ENCODE measurements at regions not wholly inside any gene's neighbourhood (a gene's known extent, or its start where the extent isn't known, plus 50 kb on each side); places are given as distances from the start of the nearest gene placed in this dataset.

DNA sequence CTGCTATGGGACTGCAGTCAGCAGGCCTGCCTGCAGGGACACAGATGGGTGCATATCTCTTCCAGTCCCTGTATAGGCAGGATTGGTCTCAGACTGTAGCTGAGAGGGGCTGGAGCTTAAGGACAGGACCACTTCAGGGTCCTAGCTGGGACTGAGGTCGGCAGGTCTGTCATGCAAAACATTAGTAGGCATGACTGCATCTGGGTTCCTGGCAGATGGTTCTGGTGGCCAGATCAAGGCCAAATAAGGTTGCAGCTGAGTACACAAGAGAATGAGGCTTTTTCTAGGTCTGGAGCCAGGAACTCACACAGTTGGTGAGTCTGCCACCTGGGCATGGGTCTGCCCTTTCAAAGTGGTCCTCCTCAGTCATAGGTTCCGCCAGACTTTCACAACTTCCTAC, 155.8 kb downstream of the TPH2 start:
- H3K4me3 ChIP-seq (ENCODE audit: low read depth, low read length): no peak overlapping the region
- TF ChIP-seq, protein P1, sequence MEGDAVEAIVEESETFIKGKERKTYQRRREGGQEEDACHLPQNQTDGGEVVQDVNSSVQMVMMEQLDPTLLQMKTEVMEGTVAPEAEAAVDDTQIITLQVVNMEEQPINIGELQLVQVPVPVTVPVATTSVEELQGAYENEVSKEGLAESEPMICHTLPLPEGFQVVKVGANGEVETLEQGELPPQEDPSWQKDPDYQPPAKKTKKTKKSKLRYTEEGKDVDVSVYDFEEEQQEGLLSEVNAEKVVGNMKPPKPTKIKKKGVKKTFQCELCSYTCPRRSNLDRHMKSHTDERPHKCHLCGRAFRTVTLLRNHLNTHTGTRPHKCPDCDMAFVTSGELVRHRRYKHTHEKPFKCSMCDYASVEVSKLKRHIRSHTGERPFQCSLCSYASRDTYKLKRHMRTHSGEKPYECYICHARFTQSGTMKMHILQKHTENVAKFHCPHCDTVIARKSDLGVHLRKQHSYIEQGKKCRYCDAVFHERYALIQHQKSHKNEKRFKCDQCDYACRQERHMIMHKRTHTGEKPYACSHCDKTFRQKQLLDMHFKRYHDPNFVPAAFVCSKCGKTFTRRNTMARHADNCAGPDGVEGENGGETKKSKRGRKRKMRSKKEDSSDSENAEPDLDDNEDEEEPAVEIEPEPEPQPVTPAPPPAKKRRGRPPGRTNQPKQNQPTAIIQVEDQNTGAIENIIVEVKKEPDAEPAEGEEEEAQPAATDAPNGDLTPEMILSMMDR (IDR thresholded peaks at IDR 0.05; ENCODE audit: insufficient read depth, low read length, missing control alignments): no peak
- DNase-seq (ENCODE audit: low read depth, low spot score): no peak
- ChIA-PET POLR2A (no interaction called here), CTCF (no interaction called here)

DNA sequence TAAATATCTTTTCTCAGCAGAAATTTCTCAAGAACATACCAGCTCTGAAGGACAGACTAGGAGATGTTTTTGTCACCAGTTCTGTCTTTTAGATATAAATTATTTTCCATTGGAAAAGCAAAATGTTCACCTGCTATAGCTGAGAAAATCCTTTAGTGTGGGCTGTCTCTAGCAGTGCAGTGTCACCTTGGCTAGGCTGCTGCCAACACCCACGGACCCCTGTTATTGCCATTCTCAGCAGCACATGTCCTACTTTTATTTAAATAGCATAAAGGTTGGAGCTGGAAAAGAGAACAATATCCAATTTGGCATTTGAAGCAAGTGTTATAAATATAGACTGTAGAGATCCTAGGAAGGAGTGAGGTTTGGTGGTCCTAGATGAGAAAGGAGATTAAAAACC, 156.4 kb downstream of the TPH2 start:
- no peak overlapping the region for H3K4me3 ChIP-seq (ENCODE audit: low read depth, low read length)
- POLR2A ChIA-PET: no interaction called here
- CTCF ChIA-PET: no interaction called here
- no peak for DNase-seq (ENCODE audit: low read depth, low spot score)
- TF ChIP-seq, protein P1 (IDR thresholded peaks at IDR 0.05; ENCODE audit: insufficient read depth, low read length, missing control alignments): no peak

DNA sequence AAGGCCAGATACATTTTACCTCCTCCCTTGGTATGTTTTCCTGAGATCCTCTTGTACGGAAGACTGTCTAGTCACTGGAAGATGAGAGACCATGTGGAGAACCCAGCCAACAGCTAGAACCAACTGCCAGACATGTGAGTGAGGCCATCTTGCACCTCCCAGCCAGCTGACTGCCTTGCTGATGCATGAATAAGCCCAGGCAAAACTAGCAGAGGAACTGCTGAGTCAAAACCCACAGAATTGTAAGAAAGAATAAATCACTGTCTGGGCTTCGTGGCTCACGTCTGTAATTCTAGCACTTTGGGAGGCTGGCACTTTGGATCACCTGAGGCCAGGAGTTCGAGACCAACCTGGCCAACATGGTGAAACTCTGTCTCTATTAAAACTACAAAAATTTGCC, 160.0 kb downstream of the TPH2 start:
- no peak for DNase-seq (ENCODE audit: low read depth, low spot score)
- H3K4me3 ChIP-seq (ENCODE audit: low read depth, low read length): no peak overlapping the region
- POLR2A ChIA-PET: no interaction called here
- TF ChIP-seq, protein P1 (IDR thresholded peaks at IDR 0.05; ENCODE audit: insufficient read depth, low read length, missing control alignments): no peak
- CTCF ChIA-PET: no interaction called here

DNA sequence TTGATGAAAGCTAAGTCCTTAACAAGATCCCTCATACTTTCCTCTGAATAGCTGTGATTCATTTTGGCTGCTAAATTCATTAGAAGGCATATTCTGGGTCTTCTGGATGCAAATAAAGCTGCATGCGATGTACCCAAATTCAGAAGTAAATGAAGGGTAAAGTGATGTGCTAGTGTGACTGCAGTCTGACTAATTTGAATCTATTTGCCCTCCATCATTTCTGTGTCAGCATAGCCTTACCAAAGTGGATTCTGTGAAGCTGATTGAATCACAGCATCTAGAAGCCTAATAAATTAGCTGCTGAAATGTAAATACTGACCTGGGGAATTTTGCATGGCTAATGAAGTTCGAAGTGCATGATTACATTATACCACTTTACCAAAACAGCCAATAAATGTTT, 162.2 kb downstream of the TPH2 start:
- ChIA-PET CTCF (no interaction called here), POLR2A (no interaction called here)
- TF ChIP-seq, protein P1 (IDR thresholded peaks at IDR 0.05; ENCODE audit: insufficient read depth, low read length, missing control alignments): no peak
- no peak for DNase-seq (ENCODE audit: low read depth, low spot score)
- H3K4me3 ChIP-seq (ENCODE audit: low read depth, low read length): no peak overlapping the region

DNA sequence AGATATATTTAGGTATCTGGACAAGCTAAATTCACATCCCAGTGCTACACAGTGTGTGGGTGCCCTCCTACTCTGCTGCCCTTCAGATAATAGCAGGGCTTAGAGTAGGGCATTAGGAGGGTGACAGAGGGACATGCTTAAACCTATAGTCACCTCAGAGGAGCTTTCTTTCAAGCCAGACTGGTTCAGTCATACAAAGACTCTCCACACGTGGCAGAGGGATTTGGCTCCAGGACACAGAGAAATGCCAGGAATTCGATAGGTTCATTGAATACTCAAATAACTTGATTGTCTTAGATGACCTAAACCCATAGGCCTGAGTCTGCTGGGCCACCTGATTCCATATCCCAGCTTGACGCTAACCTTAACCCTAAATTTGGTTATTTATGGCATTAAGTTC, 163.5 kb downstream of the TPH2 start:
- no peak for DNase-seq (ENCODE audit: low read depth, low spot score)
- H3K4me3 ChIP-seq (ENCODE audit: low read depth, low read length): no peak overlapping the region
- TF ChIP-seq, protein P1 (IDR thresholded peaks at IDR 0.05; ENCODE audit: insufficient read depth, low read length, missing control alignments): no peak
- ChIA-PET CTCF (no interaction called here), POLR2A (no interaction called here)

DNA sequence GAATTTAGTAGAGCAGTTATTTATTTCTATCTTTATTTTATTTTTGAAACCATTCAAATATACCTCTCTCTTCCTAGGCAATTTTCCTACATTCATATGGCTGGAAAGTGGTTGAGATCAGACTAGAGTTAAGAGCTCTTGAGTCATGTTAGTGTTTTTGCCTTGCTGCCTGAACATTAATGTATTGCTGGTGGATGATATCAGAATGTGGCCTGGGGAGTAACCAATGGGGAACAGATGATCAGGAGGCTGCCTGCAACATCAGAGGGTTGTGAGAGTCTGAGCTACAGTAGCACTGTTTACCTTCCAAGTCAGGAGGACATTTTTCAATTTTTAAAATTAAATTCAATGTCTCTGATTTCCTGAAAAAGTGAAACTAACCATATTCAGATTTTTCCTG, 166.3 kb upstream of the TRHDE start:
- POLR2A ChIA-PET: no interaction called here
- TF ChIP-seq, protein P1 (IDR thresholded peaks at IDR 0.05; ENCODE audit: insufficient read depth, low read length, missing control alignments): no peak
- H3K4me3 ChIP-seq (ENCODE audit: low read depth, low read length): no peak overlapping the region
- CTCF ChIA-PET: no interaction called here
- DNase-seq (ENCODE audit: low read depth, low spot score): no peak
